HL-60/S4 (cell line): ENCODE measurements at regions not wholly inside any gene's neighbourhood (a gene's known extent, or its start where the extent isn't known, plus 50 kb on each side); places are given as distances from the start of the nearest gene placed in this dataset.

Source experiments
- in situ Hi-C: fragments of 300-500 bp; cut with MboI; formaldehyde crosslinking; loops from 2 replicates; pipeline ENCODE4 v1.14.3; 2022; ENCODE audit warnings: low sequenced_read_pairs

DNA sequence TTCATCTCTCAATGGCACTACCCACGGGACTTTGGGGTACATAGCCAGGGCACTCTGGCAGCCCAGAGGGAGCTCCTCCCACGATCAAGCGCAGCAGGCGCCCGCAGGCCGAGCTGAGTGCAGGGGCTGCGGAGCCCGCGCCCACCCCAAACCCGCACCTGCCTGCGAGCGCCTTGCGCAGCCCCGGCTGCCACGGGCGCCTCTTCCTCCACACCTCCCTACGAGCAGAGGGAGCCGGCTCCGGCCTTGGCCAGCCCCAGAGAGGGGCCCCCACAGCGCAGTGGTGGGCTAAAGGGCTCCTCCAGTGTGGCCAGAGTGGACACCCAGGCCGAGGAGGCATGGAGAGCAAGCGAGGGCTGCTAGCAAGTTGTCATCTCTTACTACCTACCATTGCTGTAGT lies 165.2 kb downstream of the UBE2E3 start:
- in situ Hi-C loops = no loop called here

DNA sequence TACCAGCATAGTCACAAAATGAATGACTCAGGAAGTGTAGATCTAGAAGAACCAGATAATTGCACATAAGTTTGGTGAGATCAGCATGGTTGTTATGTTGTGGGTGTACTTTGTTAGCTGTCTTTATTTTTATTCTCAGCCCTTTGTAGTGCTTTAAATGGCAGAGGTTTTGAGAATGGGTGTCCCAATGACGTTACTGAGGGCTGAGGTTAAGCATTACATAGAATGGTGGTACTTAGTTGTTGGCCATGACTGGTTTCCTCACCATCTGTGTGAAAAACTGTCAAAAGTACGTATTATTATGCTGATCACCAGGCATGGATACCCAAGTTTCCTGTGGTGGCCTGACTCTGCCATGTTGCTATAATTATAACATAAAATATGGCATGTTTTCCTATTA lies 165.8 kb downstream of the UBE2E3 start:
- in situ Hi-C loops = no loop called here

DNA sequence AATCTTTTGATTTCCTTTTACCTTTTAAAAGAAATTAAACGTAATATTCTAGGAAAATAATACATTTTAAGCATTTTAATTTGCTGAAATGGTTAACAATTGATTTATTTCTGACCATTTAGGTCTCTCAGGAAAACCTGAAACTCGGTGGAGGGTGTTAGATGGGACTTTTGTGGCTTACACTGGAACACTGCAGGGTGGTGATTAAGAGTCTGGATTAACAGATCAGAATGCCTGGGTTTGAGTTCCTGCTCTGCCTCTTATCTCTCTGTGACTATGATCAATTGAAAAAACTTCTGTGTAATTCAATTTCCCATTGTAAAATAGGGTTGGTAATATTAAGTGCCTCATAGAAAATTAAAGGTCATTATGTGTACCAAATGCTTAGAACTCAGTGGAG lies 168.7 kb downstream of the UBE2E3 start:
- in situ Hi-C loops = no loop called here

DNA sequence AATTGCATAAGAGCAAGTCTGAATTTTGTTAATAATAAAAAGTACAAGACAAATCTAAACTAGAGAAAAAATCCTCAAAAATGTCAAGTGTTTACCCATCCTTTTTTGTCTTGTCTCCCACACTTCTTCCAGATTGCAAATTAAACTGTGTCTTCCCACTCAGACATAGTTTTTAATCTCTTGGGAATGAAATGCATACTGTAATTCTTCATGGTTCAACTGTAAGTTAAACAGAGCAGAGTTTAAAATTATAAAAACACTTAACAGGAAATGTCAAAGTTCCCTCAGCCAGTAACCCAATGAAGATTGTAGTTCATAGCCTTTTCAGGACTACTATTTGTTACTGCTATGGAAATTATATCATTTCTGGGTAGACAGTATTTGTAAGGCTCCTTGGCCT lies 171.8 kb downstream of the UBE2E3 start:
- in situ Hi-C loops = no loop called here

DNA sequence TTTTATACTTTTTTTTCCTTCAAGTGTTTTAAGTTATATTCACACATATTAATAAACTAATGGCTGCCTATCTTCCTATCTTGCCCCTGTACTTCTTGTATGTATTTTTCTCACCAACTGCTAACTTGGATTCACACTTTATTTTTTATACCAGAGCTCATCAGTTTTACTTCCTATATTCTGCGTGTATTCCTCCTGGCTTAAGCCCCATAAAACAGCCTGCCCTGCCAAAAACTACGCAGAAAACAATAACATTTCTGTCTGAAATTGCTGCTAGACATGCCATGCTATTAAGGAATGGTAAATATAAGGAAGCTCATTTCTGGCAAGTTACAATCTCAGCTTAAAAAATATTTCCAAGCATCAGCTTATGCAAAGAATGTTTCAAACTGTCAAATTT lies 172.3 kb downstream of the UBE2E3 start:
- in situ Hi-C loops = no loop called here

DNA sequence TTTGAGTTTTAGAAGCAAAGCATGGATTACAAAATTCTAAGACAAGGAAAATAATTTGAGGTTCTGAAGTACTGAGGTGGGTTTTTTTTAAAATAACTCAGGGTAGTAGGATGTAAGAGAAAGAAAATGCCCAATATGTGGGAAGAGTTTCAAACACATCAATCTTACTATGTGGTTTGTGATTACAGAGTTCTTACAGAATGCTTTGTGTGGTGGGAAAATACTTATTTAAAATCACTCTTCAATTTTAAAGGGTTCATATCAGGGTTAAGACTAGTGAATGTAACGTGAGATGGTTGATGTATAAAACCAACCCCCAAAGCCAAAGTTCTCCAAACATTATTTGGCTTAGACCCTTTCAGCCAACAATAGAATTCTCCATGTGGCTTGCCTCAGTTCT lies 173.5 kb downstream of the UBE2E3 start:
- in situ Hi-C loops = no loop called here

DNA sequence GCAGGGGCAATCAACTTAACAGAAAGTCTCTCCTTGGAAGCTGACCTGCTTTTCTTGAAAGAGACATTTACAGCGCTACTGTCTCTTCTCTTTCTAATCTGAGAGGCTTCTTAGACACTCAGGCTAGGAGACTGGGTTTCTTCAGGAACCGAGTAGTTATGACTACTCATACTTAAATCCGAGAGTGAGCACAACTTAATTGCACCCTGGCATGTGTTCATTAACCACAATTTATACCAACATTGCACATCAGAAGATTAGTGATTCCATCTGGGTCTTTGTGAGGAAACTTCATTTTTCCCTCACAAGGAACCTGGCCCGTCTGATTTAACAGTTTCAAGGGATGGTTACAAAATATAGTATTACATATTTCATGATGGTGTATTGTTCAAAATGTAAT lies 176.9 kb downstream of the UBE2E3 start:
- in situ Hi-C loops = no loop called here

- in situ Hi-C loops = no loop called here
Measured at GRCh38 chr2:181158427-181158826, 178.0 kb downstream of the UBE2E3 start.

- in situ Hi-C loops = no loop called here
Measured at GRCh38 chr2:181161615-181162014, 181.2 kb downstream of the UBE2E3 start.

DNA sequence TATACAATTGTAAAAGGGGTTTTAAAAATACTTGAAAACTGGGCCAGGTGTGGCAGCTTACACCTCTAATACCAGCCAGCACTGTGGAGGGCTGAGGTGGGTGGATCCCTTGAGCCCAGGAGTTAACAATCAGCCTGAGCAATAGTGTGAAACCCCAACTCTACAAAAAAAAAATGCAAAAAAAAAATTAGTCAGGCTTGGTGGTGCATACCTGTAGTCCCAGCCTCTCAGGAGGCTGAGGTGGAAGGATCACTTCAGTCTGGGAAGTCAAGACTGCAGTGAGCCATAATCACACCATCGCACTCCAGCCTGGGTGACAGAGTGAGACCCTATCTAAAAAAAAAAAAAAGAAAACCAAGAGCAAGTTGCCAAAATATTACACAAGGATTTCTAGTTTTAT lies 182.7 kb downstream of the UBE2E3 start:
- in situ Hi-C loops = no loop called here

DNA sequence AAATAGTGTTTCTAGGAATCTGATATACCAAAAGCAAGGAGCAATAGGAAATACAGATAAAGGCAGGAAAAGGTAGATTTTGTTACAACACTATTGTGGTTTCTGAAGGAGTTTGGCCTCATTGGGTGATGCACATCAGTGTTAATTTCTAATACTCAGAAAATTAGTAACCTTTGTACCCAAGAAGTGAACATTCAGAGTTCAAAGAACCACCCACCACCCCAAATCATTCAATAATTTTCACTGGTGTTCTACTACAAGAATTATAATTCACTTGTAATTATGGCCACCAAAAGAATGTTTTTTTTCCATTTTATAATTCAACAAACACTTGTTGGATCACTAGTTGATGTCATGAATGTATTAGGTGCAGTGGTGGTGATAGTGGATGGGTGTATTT lies 183.3 kb downstream of the UBE2E3 start:
- in situ Hi-C loops = no loop called here

DNA sequence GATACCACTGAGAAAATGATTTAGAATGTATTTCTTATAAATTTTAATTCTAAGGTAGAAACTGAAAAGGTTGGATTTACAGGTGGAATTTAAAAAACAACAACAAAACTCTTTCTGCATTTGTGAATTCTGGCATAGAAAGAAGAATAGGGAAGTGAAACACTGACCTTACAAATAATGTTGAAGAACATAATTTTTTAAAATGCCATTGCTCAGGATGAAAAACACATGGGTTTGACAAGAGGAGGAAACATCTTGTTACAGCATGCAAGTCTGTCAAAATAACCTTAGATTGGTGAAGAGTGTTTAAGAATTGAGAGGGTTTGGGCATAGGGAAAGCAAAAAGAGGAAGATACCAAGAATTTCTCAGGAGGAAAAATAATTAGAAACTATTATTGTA lies 184.3 kb downstream of the UBE2E3 start:
- in situ Hi-C loops = no loop called here

GRCh38 chr2:181165199-181165868 lies 184.9 kb downstream of the UBE2E3 start:
- in situ Hi-C loops = no loop called here

GRCh38 chr2:181169503-181169902 lies 189.1 kb downstream of the UBE2E3 start:
- in situ Hi-C loops = no loop called here

DNA sequence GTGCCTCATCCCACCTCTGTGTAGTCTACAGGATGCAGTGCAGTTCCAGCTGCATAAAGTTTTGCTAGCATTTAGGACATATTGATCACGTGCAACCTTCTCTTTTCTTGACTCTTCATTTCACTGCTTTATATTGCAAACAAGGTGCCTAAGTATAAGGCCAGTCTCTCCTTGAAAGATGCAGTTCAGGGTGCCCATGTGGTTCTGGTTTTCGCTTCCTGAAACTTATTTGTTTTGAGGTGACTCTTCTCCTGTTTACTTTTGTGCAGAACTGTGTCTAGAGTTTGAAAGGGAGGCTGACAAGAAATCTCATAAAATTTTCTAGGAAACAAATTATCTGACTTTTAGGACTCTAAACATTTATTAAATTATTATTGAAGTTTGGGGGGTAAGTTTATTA lies 189.9 kb downstream of the UBE2E3 start:
- in situ Hi-C loops = no loop called here

DNA sequence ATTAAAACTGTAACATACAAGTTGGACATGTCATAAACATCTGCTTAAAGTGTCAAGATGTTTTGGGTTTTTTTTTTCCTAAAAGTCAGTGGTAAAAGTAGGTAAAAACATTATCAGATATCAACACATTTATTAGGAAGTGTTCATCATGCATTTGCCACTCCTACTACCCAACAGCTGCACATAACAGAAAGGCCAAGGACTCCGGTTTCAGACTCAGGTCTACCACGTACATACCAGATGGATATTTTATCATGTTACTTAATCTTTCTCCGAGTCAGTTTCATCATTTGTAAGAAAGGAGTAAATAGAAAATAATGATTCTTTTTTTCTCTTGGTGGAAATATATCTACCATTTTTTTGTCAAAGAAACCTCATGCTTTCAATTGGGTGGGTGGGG lies 192.3 kb downstream of the UBE2E3 start:
- in situ Hi-C loops = no loop called here

DNA sequence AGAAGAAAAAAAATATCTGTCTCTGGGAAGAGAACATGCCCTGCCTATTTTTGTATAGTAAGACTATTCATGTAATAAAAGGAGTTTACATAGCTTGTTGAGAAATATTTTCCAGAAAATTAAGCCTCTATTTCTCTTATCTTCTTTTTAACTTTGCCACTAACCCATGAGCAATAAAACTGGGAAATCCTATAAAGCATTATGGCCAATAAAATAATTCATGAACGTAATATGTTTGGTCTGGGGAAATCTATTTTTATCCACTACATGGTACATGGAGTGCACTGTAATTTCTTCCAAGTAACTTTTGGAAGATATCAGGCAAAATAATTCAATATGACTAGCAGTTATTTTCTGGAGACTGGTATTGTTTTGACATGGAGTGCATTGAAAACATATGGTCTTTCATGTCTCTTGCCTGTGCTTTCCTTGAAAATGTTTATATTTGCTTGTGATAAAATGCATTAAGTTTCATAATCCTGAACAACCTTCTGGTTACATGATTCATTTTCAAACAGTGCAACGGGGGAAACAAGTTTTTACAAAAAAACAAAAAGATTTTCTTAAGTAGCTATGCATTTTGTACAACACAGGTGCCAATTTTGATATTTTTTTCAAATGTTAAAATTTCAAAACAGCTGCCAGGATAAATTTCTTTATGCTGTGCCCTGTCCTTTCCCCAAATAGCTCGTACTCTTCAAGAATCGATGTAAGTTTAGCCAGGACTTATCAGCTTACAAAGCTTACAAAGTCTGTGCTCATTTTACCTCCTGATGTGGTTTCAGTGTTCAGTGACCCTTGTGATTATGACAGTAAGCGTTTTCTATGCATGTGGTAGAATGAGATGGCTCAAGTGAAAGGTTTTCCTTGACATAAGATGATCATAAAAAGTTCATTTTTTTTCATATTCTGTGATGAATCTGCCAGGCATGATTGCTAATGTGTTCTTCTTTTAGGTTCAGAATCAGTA lies 194.5 kb downstream of the UBE2E3 start:
- in situ Hi-C loops = no loop called here

DNA sequence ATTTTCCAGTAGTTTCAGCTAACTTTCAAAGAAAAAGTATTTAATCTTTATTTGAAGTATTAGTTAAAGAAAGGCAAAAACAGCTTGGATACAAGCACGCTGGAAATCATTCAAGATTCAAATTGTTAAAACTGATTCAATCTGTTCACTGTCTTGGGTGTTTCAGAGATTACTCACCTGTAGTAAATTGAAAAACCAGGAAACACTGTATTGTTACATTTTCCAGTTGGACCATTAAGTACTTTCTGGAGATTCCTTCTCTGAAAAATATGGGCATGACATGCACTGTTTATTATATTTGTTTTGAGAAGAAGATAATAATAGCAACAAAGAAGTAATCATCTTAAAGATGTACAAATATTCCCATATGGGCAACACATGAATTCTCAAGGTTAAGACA lies 196.1 kb downstream of the UBE2E3 start:
- in situ Hi-C loops = no loop called here

DNA sequence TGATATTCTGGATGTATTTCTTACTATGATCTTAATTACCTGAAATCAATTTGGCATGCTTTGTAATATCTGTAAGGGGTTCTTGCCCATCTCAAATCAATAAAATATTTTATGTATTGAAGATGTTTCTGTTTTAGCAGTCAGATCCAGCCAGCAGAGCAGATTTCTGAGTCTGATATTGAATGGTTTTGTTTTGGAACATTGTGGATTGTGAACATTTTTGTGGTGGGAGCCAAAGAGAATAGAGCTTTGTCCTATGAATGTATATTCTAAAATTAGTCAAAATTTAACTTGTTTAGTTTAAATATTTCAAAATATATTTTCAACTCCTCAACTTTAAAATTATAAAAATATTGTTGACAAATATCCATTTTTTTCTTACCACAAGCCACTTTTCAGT lies 197.0 kb downstream of the UBE2E3 start:
- in situ Hi-C loops = no loop called here

GRCh38 chr2:181178130-181178529 lies 197.7 kb downstream of the UBE2E3 start:
- in situ Hi-C loops = no loop called here

DNA sequence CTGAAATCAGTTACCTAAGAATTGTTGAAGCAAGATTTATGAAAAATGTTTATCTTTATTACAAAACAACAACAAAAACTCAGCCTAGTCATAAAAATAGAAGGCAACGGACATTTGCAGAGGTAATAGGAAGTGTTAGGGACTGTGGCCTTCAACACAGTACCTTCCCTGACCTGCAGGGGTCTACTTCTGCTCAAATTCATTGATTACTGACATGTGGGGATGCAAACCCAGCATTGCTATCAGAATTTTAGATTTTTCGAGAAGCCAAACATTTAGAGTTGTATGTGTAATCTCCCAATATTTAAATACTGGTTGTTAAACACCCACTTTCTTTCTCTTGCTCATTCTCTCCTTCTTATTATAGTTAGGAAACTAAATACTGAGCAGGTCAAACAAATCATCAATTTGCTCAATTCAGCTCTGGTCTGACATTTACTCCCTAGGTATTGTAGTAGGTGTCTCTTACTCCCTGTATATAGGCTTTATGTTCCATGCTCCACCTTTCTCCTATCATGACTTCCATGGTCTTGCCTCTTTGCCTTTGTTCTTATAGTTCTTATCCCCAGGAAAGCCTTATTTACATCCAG lies 198.5 kb downstream of the UBE2E3 start:
- in situ Hi-C loops = no loop called here
